ENCODE measurements at regions not wholly inside any gene's neighbourhood (a gene's known extent, or its start where the extent isn't known, plus 50 kb on each side); places are given as distances from the start of the nearest gene placed in this dataset.
A peak's percentile ranks its signal among the peaks of the same experiment; 100 is the strongest.

DNA sequence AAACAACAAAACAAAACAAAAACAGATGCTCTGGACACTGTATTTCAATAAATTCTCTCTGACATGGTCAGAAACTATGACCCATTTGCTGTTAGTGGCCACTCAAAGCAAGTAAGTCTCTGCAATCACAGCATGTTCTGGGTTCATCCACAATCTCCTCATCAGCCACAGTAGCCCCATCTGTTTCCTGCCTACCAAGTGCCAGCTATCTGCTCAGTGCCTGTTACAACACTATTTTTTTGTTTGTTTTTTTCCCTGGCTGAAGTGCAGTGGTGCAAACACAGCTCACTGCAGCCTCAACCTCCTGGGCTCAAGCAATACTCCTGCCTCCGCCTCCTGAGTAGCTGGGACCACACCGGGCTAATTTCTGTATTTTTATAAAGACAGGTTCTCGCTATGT, 137.9 kb downstream of the SOX9 start:
- DNase-seq (ENCODE audit: low read depth in 2 of 2): no peak

DNA sequence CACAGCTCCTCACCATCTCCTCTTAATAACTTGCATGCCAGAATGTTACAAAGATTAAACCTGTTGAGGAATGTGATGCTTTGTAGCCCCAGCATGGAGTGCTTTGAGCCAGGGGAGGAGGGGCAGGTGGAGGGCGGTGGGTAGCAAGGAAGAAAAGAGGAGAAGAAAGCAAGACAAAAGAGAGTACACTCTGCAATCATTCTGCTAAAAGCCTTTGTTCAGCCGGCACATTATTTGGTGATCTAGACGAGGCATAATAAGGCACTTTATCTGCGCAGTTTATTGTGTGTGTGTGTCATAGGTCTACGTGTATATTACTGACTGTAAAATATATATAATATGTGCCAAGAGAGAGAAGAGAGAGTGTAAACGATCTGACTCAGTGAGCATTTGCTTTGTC, 139.1 kb downstream of the SOX9 start:
- no peak for DNase-seq (ENCODE audit: low read depth in 2 of 2)

DNA sequence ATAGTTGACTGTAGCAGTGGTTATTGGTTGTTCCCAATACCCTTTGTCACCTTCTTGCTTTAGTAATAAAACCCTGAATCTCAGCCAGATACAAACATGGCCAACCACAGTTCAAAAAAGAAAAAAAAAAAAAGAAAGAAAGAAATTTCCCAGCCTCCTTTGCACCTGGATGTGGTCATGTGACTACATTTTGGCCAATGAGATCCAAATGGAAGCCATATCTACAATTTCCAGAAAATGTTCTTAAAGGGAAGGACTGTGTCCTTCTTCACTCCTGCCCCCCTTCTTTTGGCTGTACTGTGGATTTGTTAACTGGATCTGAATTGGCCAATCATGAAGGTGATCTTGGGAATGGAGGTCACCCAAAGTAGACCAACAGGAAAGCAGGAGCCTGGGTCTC, 141.9 kb downstream of the SOX9 start:
- no peak for DNase-seq (ENCODE audit: low read depth in 2 of 2)

DNA sequence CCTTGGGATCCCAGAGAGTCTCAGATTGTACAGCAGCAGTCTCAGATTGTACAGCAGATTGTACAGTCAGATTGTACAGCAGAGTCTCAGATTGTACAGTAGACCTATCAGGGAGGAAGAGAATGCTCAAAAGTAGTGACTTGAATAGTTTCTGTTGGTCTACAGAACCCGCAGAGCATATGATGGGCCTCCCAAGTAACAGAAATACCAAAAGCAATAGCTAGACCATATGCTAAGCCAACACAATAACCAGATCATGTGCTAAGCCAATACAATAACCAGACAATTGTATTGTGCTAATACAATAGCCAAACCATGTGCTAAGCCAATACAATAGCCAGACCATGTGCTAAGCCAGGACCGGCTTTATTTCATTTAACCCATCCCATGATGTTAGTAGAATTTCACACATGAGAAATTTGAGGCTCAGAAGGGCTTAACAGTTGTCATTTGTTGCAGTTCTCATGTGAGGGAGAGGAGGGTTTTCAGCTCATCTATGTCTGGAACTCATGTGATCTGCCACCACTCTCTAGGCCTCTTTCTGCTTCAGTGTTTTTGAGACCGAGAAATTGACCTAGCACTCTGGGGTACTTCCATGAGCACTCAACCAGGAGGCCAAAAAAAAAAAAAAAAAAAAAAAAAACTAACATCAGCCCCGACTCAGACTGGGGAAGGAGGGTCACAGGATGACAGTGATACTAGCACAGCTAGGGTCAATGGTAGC, 144.0 kb downstream of the SOX9 start:
- no peak for DNase-seq (ENCODE audit: low read depth in 2 of 2)

DNA sequence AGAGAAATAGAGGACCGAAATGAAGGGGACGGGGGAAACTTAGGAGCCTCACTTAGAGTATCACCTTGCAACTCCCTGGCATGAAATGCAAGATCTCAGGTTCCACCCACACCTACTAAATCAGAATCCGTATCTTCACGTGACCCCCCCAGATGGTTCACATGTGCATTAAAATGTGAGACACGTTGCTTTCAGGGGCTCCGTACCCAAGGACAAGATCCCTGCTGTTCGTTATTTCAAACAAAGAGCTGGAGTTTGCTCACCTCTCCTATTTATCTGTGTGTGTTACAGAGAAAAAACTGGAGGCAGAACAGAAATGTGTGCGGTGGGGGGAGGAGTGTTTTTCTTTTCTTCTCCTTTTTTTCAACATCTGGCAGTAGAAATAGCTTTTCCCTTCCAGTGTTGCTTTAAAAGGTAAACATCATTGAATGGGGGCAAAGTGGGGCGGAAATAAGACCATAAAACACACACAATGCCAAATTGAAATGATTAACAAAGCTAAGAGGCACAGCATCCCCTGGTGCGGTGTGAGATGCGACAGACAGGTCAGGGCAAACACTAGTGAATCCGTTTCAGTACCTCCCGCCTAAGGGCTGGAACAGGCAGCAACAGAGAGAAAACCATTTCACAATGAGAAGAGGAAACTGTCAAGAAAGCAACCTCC, 145.4 kb downstream of the SOX9 start:
- no peak for DNase-seq (ENCODE audit: low read depth in 2 of 2)

DNA sequence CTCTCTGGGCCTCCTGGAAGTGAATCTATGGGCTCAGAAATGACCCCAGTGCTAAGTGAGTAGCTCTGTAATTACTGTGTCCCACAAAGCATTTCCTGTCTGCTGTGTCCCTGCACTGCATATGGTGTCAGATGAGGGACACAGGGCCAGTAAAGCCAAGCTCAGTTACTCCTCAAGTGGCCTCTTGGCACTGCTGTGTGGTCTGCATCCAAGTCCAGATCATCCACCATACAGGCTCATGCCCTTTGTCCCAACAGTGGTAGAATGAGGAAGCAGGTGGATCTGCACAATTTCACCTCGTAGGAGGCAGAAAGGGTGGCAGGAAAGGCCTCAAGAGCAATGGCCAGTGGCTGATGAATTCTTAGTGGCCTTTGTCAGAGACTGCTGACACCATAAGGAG, 146.8 kb downstream of the SOX9 start:
- no peak for DNase-seq (ENCODE audit: low read depth in 2 of 2)

DNA sequence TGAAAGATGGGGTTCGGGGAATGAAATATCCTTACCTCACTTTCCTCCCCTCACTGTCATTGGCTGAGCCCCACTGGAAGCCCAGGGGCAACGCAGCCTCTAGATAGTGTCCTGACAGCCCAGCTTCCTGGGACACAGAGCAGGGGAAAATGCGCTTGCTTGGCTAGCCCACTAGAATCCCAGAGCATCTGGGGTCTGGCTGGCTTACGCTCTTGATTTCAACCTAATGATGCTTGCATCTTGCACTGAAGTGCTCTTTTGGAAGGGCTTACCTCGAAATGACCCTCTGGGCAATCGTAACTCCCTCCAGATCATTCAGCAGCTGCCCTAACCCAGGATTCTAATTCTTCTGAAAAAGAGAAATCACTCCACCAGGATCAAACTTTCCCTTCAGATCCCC, 147.6 kb downstream of the SOX9 start:
- DNase-seq (ENCODE audit: low read depth in 2 of 2): no peak

DNA sequence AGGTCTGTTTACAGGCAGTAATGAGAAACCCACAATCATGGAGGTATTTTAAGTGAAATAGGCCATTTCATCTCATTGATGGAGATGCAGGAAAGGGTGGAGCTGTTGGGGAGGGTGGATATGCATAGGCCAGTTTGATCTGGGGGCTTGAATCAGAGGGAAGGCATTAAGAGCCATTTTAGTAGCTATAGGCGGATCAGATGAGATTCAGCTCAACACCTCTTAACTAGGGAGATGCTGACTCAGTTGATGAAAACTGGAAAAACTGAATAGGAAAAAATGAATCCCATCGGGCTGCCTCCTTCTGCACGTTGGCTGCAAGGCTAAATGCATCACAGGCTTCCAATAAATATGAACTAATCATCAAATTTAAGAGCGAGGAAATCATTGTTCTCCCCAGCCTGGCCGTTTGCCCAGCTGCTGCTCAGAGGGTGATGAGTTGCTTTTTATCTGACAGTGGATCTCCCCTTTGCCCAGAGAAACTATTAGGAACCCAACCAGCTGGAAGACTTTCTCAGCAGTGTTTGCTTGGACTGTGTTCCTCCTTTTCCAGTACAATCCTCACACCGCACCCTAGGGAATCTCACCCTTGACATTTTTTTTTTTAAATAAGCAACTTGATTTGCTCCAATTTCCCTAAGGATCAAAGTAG, 149.6 kb downstream of the SOX9 start:
- peak; percentile 62 to 66 for DNase-seq (ENCODE audit: low read depth in 2 of 2)

DNA sequence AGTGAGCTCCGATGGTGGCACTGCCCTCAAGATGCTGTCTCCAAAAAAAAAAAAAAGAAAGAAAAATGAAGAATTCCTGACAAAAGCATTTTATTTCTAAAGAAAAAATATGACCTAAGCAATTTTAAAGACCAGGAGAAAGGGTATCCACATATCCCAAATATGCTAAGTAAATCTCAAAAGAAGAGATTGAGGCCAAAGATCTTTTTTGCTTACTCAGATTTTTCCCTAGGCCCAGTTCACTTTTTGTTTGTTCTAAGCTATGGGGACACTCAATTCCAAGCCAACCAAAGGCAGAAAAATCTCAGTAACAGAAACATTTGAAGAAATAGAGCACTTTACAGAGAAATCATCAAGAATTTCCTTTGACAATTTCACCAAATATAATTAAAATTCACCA, 150.8 kb downstream of the SOX9 start:
- no peak for DNase-seq (ENCODE audit: low read depth in 2 of 2)

DNA sequence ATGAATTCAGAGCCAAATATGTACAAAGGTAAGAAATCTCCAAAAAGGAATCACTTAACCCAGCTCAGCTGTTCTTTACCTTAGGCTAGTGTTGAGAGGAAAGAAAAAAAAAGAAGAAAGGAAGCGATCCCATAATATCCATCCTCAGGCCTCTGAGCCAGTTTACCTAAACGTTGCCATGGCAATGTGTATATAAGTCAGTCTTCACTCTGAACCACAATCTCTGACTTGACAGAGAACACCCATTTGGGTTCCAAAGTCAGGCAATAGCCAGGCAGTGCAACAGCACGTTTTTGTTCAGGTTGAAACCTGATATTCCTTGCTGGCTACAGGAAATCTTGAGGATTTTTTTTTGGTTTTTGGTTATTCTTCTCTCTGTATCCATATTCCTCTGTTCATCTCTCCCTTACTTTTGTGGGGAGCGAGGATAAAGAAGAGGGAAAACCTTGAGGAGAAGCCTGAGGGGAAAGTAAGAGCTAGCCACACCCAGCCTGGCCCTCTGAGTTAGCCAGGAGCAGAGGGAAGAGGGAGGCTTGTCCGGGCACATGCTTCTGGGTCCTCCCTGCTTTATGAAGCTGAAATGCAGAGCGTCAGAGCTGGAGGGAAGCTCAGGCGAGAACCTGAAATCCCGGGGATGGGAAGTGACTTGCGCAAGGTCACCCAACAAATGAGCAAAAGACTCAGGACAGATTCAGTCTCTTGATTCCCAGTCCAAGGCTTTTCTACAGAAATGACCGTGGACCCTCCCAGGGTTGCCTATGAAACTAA, 152.7 kb downstream of the SOX9 start:
- DNase-seq (ENCODE audit: low read depth in 2 of 2): no peak

DNA sequence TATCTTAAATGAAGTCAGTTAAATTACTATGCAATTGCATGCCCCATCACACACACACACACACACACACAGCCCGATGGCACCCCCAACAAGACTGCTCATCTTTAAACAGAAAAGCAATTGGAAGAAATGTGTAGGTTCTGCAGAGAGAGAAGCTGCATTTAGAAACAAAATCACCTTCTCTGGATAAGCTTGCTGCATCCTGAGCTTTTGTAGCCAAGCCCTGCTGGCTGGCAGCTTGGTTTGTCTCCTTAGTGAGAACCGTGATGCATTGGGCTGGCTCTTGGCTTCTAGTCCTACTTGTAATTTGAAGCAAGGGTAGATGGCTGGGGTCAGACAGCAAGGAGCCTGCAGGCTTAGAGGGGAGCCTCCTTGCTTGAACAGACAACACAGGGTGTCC, 153.8 kb downstream of the SOX9 start:
- no peak for DNase-seq (ENCODE audit: low read depth in 2 of 2)

DNA sequence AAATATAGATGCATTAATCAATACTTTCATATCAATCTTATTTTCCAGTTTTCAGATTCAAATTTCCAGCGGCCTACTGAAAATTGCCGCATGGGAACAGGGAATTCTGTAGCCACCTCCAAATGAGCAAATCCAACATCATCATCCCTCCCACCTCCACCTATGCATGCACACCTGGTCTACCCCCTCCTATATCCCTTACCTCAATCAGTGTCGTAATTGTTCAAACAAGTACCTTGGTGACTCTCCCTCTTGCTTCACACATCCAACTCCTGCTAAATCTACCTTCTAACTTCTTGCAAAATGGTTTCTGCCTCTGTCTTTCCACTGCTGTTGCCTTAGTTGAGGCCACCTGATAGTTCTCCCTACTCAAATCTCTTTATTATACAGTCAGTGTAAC, 160.1 kb downstream of the SOX9 start:
- no peak for DNase-seq (ENCODE audit: low read depth in 2 of 2)

DNA sequence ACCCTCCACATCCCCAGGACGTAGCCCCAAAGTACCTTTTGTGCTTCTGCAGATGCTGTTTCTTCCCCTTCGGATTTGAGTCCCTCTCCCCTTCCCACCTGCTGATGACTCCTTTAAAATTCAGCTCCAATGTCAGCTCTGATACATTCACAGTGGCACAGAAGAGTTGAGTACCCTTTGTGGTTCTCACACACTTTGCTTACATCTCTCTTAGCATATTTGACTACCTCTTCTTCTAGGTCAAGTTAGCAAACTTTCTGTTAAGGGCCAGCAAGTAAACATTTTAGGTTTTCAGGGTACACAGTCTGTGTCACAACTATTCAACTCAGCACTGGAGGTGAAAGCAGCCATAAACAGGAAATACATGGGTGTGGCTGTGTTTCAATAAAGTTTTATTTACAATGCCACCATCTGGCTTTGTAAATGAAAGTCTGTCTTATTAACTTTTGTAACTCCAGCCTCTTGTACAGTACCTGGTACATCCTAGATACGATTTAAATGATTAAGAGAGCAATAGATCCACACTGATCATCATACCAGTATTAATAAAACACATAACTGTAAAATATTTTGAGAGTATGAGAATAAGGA, 161.7 kb downstream of the SOX9 start:
- DNase-seq (ENCODE audit: low read depth in 2 of 2): no peak

DNA sequence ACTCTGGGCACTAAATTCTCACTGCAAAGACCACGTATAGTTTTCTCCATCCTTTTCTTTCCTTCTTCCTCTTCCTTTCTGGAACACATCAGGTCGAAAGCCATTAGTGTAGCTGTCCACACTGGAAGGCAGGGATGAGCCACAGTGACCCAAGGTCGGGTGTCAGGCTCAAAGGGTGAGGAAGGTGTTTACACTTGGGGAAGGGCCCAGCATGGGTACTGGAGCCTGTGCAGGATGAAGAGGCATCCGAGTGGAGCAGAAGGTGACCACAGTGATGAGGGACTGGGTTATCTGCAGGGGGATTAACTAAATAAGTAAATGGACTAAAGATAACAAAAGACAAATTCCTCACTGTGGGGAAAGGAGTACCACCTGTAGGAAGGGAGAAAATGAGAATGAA, 164.0 kb downstream of the SOX9 start:
- DNase-seq (ENCODE audit: low read depth in 2 of 2): no peak

DNA sequence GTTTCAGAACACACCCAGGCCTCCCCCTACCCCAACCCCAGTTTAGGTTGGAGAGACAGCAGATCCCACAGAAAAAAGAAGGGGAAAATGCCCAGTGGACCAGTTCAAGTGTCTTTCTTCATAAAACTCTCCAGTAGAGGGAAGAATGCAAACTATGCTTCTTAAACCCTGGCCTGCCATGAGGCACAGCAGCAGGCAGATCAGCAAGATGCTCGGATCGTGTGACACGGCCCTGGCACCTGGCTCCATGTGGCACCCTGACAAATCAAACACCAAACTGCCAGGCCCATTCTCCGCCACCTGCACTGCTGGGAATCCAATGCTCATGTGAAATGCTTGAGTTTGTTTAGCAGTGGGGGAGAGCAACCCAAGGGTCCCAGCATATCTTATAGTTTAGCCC, 166.8 kb downstream of the SOX9 start:
- DNase-seq (ENCODE audit: low read depth in 2 of 2): no peak

DNA sequence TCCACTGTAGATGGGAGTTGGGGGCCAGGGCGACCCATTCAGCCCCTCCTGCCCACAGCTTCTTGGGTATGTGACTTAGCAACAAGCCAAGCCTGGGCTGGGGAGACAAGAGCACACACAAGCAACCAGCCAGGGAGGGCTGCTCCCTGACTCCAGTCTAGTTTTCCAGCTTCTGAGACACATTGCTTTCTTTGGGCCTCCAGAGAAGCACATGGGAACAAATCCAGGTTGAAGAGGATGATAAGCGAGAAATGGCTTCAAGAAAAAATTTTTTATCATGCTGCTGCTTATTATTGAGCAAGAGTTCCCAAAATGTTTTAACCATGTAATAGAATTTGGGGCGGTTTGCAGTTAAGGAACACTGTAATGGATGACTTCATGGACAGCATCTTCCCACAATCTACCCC, 173.7 kb downstream of the SOX9 start:
- DNase-seq (ENCODE audit: low read depth in 2 of 2): no peak

DNA sequence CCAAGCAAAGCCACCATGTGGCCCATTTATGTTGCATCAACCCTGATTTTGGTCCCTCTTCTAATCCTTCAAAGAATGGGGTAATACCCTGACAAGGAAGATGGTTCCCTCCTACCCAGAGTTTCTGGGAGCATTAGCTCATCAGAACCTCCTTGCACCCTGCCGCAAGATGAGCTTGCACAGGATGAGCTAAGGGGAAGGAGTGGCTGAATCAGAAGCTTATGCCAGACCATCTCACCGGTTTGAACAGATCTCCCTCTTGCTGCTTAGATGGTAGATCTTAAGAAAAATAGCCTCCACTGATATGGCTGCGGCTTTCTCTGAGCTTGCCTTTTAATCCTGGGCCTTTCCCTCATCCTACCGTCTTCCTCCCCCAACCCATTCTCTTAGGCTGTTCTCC, 175.1 kb downstream of the SOX9 start:
- DNase-seq (ENCODE audit: low read depth in 2 of 2): no peak

DNA sequence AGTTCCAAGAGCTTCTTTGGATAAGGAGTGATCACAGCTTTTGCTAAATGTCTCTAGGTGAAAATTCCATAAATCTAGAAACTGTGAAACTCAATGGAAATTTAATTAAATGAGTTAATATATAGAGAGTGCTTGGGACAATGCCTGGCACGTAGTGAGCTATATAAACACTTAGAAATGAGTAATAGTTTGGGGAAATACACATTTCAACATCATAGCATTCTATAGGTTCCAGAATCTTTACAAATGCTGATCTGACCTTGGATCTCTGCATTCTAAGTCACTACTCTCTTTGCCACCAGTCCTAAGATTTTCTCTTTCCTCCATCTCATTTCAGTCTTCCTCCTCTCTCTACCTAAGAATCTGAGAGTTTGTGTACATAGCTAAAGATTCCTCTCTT, 175.6 kb downstream of the SOX9 start:
- DNase-seq (ENCODE audit: low read depth in 2 of 2): no peak

DNA sequence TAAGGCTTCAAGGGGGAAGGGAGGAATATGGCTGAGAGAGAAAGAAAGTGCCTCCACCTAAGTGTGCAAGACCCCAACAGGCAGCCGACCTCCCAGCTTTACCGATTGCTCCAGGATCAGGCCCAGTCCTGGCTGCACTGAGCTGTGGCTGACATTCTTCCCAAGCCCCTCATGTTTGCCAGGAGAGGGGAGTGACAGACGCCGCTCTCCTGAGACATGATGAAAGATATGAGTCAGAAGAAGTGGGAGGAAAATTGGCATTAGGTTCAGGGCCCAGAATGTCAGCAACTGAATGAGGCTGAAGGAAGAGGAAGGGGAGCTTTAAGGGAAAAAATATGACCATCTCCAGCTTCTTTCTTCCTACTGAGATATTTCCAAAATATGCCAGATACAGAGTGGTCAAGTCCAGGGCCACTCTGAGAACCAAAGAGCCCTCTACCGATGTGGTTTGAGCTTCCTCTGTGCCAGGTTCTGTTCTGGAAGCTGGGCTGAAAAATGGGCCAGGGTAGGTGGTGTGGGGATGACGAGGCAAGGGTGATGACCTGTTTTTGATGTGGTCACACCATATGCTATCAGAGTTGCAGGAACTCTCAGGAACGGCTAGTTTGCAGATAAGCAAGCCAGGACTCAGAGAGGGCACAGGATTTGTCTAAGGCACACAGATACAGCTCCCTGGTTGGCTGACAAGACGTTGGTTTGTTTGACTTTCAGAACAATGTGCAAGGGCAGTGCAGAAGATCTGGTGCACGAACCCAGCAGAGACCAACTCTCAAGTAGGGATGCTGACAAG, 176.7 kb downstream of the SOX9 start:
- peak; percentile 25 to 31 for DNase-seq (ENCODE audit: low read depth in 2 of 2)

DNA sequence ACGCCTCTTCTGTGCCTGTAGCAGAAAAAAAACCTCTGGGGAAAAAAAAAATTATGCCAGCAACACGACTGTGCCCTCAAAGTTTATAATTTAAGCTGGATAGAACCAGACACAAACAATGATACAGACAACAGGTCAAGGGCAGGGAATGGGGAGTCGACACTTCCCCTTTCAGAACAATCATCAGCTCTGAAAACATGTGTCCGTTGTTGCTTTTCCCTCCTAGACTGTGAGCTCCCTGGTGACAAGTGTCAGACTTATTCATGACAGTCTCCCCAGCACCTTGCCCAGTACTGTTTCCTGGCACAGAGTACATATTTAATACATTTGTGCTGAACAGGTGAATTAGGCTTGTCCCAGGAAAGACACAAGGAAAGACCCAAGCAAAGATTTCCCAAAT, 178.3 kb downstream of the SOX9 start:
- no peak for DNase-seq (ENCODE audit: low read depth in 2 of 2)

DNA sequence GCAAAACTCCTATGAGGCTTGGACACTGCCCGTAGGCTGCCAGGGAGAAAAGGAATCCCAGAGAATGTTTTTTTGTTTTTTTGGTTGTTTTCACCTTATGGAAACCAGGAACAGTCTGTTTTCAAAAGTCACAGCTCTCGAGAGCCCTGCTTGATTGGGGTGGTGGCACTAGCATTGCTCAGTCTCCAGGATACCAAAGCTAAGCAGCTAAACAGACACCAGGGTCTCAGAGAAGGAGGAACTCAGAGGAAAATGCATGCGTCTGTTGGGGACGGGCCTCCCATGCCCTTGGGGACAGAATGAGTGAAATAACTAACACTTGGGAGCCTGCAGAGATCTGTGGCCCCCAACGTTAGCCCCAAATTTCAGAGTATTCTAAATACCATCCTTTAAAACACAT, 178.8 kb downstream of the SOX9 start:
- DNase-seq (ENCODE audit: low read depth in 2 of 2): no peak
